H1 (cell line): ENCODE measurements at regions not wholly inside any gene's neighbourhood (a gene's known extent, or its start where the extent isn't known, plus 50 kb on each side); places are given as distances from the start of the nearest gene placed in this dataset.
"Not testable (repeated sequence)": the region's sequence is repeated elsewhere in the genome, so short reads cannot be mapped to it uniquely, and the experiment has no call there.

Experiments used
- CTCF ChIA-PET: fragments of 300-600 bp; sonication (Branson Sonifier 250); formaldehyde crosslinking; loops from one replicate; lab custom pipeline; 2021; ENCODE audit not compliant: partially characterized antibody; lab: Charles Lee
- POLR2A ChIA-PET: fragments of 300-600 bp; sonication (Branson Sonifier 250); formaldehyde crosslinking; loops from one replicate; lab custom pipeline; 2021; ENCODE audit warnings: inconsistent platforms; ENCODE audit not compliant: partially characterized antibody; lab: Charles Lee
- DNase-seq, 2 experiments: peaks; one replicate each; pipeline versions ENCODE4 v3.0.0 to v3.0.0-alpha.2; 2010 to 2022; ENCODE audit warnings: low spot score in 2 of 2, low read depth in 1 of 2, mixed read lengths in 1 of 2
- FAIRE-seq: peaks from 2 replicates; lab custom pipeline; 2011; peaks lifted over from hg19 to GRCh38; lab: Jason Lieb, UNC
- H2AFZ ChIP-seq: 2 replicates; pipeline ENCODE4 v1.8.1; 2012; ENCODE audit warnings: low read length, inconsistent platforms
- H2AK5ac ChIP-seq: 2 replicates; pipeline ENCODE4 v1.6.1; 2013; ENCODE audit warnings: low read depth, low read length
- H2BK120ac ChIP-seq: replicated peaks from 2 replicates; pipeline ENCODE3; 2013; ENCODE audit warnings: low read depth, low read length, inconsistent platforms
- H2BK12ac ChIP-seq: 2 replicates; pipeline ENCODE4 v1.6.1; 2013; ENCODE audit warnings: low read depth, low read length
- H2BK15ac ChIP-seq: 2 replicates; pipeline ENCODE4 v1.6.1; 2013; ENCODE audit warnings: low read length
- H2BK20ac ChIP-seq: 2 replicates; pipeline ENCODE4 v1.6.1; 2013; ENCODE audit warnings: low read length
- H2BK5ac ChIP-seq: 2 replicates; pipeline ENCODE4 v1.6.1; 2013; ENCODE audit warnings: low read depth, low read length
- H3K14ac ChIP-seq: 2 replicates; pipeline ENCODE4 v1.6.1; 2013; ENCODE audit warnings: inconsistent platforms; ENCODE audit not compliant: insufficient read length
- H3K18ac ChIP-seq: 2 replicates; pipeline ENCODE4 v1.6.1; 2013; ENCODE audit warnings: low read length; ENCODE audit errors: extremely low read depth
- H3K23ac ChIP-seq: 2 replicates; pipeline ENCODE4 v1.6.1; 2013; ENCODE audit warnings: inconsistent platforms; ENCODE audit not compliant: insufficient read length
- H3K23me2 ChIP-seq: 2 replicates; pipeline ENCODE4 v1.6.1; 2013; ENCODE audit warnings: low read depth, low read length
- H3K27ac ChIP-seq: 2 replicates; pipeline ENCODE4 v1.6.1; 2011; ENCODE audit warnings: low read depth, low read length, inconsistent platforms
- H3K27me3 ChIP-seq, 4 experiments: replicated peaks in 1 of 4; 1 replicate in 1 of 4; 2 replicates in 3 of 4; pipeline versions ENCODE4 v1.6.1 to v1.8.1; 2011 to 2013; ENCODE audit warnings: low read length in 3 of 4, mild to moderate bottlenecking in 3 of 4, inconsistent platforms in 2 of 4, mixed read lengths in 2 of 4, moderate library complexity in 1 of 4; ENCODE audit not compliant: control insufficient read depth in 3 of 4, insufficient read depth in 3 of 4; ENCODE audit errors: extremely low read depth in 1 of 4
- H3K36me3 ChIP-seq, 4 experiments: 2 replicates each; pipeline versions ENCODE4 v1.6.1 to v1.8.1; 2011 to 2013; ENCODE audit warnings: mild to moderate bottlenecking in 4 of 4, low read length in 3 of 4, moderate library complexity in 2 of 4, control low read depth in 1 of 4, inconsistent platforms in 1 of 4; ENCODE audit not compliant: insufficient read depth in 4 of 4, control insufficient read depth in 2 of 4
- H3K4ac ChIP-seq: replicated peaks from 2 replicates; pipeline ENCODE3; 2013; ENCODE audit warnings: low read length, low read depth, mixed read lengths, inconsistent platforms; ENCODE audit not compliant: insufficient read length
- H3K4me1 ChIP-seq, 4 experiments: replicated peaks in 1 of 4; 1 replicate in 1 of 4; 2 replicates in 3 of 4; pipeline versions ENCODE4 v1.6.1 to v1.8.1; 2011 to 2013; ENCODE audit warnings: low read length in 3 of 4, inconsistent platforms in 2 of 4, mixed read lengths in 1 of 4; ENCODE audit not compliant: insufficient read depth in 4 of 4, control insufficient read depth in 3 of 4
- H3K4me2 ChIP-seq, 2 experiments: 2 replicates each; pipeline versions ENCODE4 v1.6.1 to v1.8.1; 2011 to 2013; ENCODE audit warnings: low read depth in 2 of 2, low read length in 2 of 2, control low read depth in 1 of 2, inconsistent platforms in 1 of 2, mild to moderate bottlenecking in 1 of 2; ENCODE audit not compliant: insufficient read depth in 1 of 2
- H3K4me3 ChIP-seq, 4 experiments: fragments of 200-600, 300-600 bp in 1 of 4; sonication (generic), shearing (Covaris generic), sonication (Bioruptor Twin) in 1 of 4; 2 replicates each; pipeline versions ENCODE4 v1.5.1 to v1.8.1; 2011 to 2016; ENCODE audit warnings: low read length in 4 of 4, low read depth in 3 of 4, control low read depth in 2 of 4, inconsistent platforms in 2 of 4, mild to moderate bottlenecking in 2 of 4, mixed read lengths in 1 of 4, moderate library complexity in 1 of 4; ENCODE audit not compliant: insufficient read depth in 2 of 4; ENCODE audit errors: extremely low read depth in 1 of 4
- H3K56ac ChIP-seq: replicated peaks from 2 replicates; pipeline ENCODE3; 2013; ENCODE audit warnings: low read depth, mild to moderate bottlenecking, mixed read lengths, low read length, inconsistent platforms; ENCODE audit not compliant: insufficient read length
- H3K79me1 ChIP-seq: 2 replicates; pipeline ENCODE4 v1.6.1; 2013; ENCODE audit warnings: low read depth, low read length, control low read depth
- H3K79me2 ChIP-seq, 2 experiments: 2 replicates each; pipeline versions ENCODE4 v1.6.1 to v1.8.1; 2012 to 2013; ENCODE audit warnings: low read length in 2 of 2, mild to moderate bottlenecking in 2 of 2, inconsistent platforms in 1 of 2; ENCODE audit not compliant: insufficient read depth in 2 of 2, control insufficient read depth in 1 of 2
- H3K9ac ChIP-seq, 4 experiments: replicated peaks in 1 of 4; 1 replicate in 1 of 4; 2 replicates in 3 of 4; pipeline versions ENCODE4 v1.6.1 to v1.8.1; 2011 to 2013; ENCODE audit warnings: low read depth in 3 of 4, low read length in 3 of 4, control low read depth in 2 of 4, mild to moderate bottlenecking in 2 of 4, moderate library complexity in 2 of 4, inconsistent platforms in 1 of 4; ENCODE audit errors: extremely low read depth in 1 of 4
- H3K9me3 ChIP-seq, 2 experiments: 2 replicates each; pipeline versions ENCODE4 v1.6.1 to v1.8.1; 2012 to 2013; ENCODE audit warnings: mild to moderate bottlenecking in 2 of 2, moderate library complexity in 2 of 2, control low read depth in 1 of 2, inconsistent platforms in 1 of 2, low read depth in 1 of 2, low read length in 1 of 2, mixed read lengths in 1 of 2; ENCODE audit not compliant: insufficient read depth in 2 of 2
- H4K20me1 ChIP-seq, 2 experiments: replicated peaks in 1 of 2; 2 replicates each; pipeline versions ENCODE3 to v1.8.1; 2011 to 2013; ENCODE audit warnings: inconsistent platforms in 2 of 2, low read length in 2 of 2, mild to moderate bottlenecking in 1 of 2; ENCODE audit not compliant: insufficient read depth in 2 of 2, control insufficient read depth in 1 of 2
- H4K5ac ChIP-seq: 2 replicates; pipeline ENCODE4 v1.6.1; 2013; ENCODE audit warnings: low read length, low read depth, mixed read lengths, inconsistent platforms; ENCODE audit not compliant: insufficient read length
- H4K8ac ChIP-seq: 2 replicates; pipeline ENCODE4 v1.8.0; 2013; ENCODE audit warnings: mild to moderate bottlenecking, moderate library complexity, low read length, inconsistent platforms; ENCODE audit not compliant: insufficient read depth; ENCODE audit errors: extremely low read depth
- H4K91ac ChIP-seq: replicated peaks from 2 replicates; pipeline ENCODE3; 2013; ENCODE audit warnings: low read length, mixed read lengths, inconsistent platforms; ENCODE audit not compliant: insufficient read length
- RBBP5 ChIP-seq: IDR thresholded peaks from 2 replicates; pipeline ENCODE4 v1.7.1; 2012; ENCODE audit warnings: low read depth, mild to moderate bottlenecking, inconsistent platforms, low read length, moderate library complexity, borderline replicate concordance
- TCF12 ChIP-seq: IDR thresholded peaks from 2 replicates; pipeline ENCODE4 v1.6.1; 2011; ENCODE audit warnings: low read depth, mild to moderate bottlenecking, low read length
- YY1 ChIP-seq: IDR thresholded peaks from 2 replicates; pipeline ENCODE4 v1.6.1; 2011; ENCODE audit warnings: low read depth, mild to moderate bottlenecking, low read length
- WGBS, 2 experiments: shearing (Covaris generic) in 1 of 2; methylation state at CpG; one replicate each; pipeline versions ENCODE4 v1.1.6 to v1.1.7; 2013 to 2015; ENCODE audit warnings: low lambda C conversion rate in 2 of 2, mixed read lengths in 2 of 2, inconsistent platforms in 1 of 2, low coverage in 1 of 2, missing lambda C conversion rate in 1 of 2; ENCODE audit not compliant: insufficient replicate concordance in 2 of 2, insufficient coverage in 1 of 2, insufficient read length in 1 of 2; ENCODE audit errors: extremely low coverage in 1 of 2, missing lambda C conversion rate in 1 of 2; 5-methylcytosine and 5-hydroxymethylcytosine counted together
- TF ChIP-seq, protein P1 (sequence below): IDR thresholded peaks from 2 replicates; pipeline ENCODE4 v1.6.1; 2012; ENCODE audit warnings: inconsistent platforms

DNA sequence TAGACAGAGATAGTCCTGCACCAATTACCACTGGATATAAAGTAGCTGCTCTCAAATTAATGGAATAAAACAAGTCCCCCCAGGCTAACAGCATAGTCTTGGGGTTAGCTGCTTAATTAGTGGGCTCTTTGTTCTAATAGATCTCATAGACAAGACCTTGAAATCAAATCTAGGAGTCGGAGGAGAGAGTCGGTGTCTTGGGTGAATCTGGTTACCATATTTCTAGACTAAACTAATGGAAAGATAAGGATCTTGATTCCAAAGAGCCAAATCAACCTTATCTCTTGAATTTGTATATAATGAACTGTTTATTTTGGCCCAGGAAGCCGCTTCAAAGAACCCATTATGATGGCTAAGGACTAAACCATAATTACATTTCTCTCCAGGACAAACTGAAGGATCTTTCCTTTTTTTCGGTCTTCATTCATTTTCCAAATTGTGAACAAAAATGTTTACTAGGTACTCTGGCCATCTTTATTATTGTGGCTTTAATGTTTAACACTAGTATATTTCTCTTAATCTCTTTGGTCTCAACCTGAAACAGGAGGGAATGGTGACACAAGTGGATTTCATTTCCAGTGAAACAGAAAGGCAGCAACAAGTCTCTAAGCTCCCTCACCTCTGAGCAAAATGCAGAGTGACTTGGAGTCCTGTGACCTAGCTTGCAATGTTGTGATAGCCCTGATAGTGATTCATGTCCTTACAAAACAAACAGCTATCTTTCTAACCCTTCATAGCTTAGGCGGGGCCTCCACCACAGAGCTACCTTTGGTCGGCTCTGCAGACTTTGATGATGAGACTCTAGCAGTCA lies 137.9 kb upstream of the PARD3B start (continued):
- TF ChIP-seq TCF12 (no peak), RBBP5 (no peak), YY1 (no peak)
- TF ChIP-seq, protein P1, sequence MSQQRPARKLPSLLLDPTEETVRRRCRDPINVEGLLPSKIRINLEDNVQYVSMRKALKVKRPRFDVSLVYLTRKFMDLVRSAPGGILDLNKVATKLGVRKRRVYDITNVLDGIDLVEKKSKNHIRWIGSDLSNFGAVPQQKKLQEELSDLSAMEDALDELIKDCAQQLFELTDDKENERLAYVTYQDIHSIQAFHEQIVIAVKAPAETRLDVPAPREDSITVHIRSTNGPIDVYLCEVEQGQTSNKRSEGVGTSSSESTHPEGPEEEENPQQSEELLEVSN: no peak
- TF ChIP-seq, all 59 proteins: peak for 0

- H2AK5ac ChIP-seq, H3K4me3 ChIP-seq, H2BK120ac ChIP-seq, H4K5ac ChIP-seq, H2BK5ac ChIP-seq, H3K4ac ChIP-seq, H4K20me1 ChIP-seq, H3K4me2 ChIP-seq, H3K9ac ChIP-seq, H3K36me3 ChIP-seq, H3K14ac ChIP-seq, H2BK20ac ChIP-seq, H3K56ac ChIP-seq, H3K23ac ChIP-seq, DNase-seq, CTCF ChIA-PET, FAIRE-seq, H4K91ac ChIP-seq, H3K23me2 ChIP-seq, H3K79me2 ChIP-seq, H2AFZ ChIP-seq, H3K27ac ChIP-seq, H3K79me1 ChIP-seq, H4K8ac ChIP-seq, H3K18ac ChIP-seq, H2BK12ac ChIP-seq, POLR2A ChIA-PET, H3K27me3 ChIP-seq, H2BK15ac ChIP-seq, H3K4me1 ChIP-seq: not testable (repeated sequence)
- 83% methylated on average over 2 of the region's 2 CpGs; no CpG with 5 or more reads in 1 of the 2 experiments for WGBS, 2 experiments
- H3K9me3 ChIP-seq: peaks cover 18 to 33% of the 10 kb centered on the region in 2 experiments; a peak in 3 of 4 replicates
Measured at GRCh38 chr2:204412782-204413181, 132.5 kb upstream of the PARD3B start.
